GM19372 (cell line): ENCODE measurements at regions not wholly inside any gene's neighbourhood (a gene's known extent, or its start where the extent isn't known, plus 50 kb on each side); places are given as distances from the start of the nearest gene placed in this dataset.
"Not testable (repeated sequence)": the region's sequence is repeated elsewhere in the genome, so short reads cannot be mapped to it uniquely, and the experiment has no call there.

ENCODE experiments used
- ATAC-seq: cut with Tn5 transposase; IDR thresholded peaks from one replicate; pipeline ENCODE4 v1.9.1; 2021; ENCODE audit warnings: mild to moderate bottlenecking, low read depth, moderate library complexity; ENCODE audit not compliant: unreplicated experiment

DNA sequence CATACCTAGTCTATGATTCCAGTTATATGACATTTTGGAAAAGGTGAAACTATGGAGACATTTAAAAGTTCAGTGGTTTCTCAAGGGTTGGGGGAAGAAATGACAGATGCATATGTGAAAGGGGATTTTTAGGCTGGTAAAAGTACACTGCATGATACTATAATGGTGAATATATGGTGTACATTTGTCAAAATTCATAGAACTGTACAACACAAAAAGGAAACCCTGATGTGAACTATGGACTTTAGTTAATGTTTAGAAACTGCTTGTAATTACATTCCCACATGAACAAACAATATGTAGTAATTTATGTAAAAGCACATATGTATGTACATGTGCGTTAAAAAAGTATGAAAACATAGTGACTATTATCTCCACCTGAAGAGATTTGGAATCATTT, 907.3 kb upstream of the CITED2 start:
- ATAC-seq, result no peak

DNA sequence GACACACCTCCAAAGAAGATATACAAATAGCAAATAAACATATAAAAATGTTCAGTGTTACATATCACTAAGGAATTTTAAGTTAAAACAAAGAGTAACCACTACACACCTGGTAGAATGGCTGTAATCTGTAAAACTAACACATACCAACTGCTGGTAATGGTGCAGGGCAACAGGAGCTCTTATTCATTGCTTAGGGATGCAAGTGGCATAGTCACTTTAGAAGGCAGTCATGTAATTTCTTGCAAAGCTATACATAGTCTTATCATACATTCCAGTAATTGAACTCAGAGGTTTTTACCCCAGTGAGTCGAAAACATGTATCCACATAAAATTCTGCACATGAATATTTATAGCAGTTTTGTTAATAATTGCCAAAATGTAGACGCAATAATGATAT, 906.8 kb upstream of the CITED2 start:
- no peak for ATAC-seq

DNA sequence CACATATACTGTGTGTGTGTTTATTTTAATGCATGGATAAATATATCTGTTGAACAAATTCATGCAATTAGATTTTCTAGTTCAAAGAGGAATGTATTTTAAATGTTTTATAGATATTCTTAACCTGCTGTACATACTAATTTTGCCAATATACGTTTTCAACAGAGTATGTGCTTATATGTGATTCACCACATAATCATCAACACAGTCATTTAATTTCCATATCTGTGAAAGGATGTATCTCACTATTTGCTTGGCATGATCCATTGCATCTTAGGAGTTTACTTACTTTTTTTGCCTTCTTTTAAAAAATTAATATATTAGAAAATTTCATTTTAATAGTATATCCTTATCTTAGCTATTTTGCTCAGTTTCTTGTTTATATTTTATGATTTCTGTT, 902.3 kb upstream of the CITED2 start:
- no peak for ATAC-seq

DNA sequence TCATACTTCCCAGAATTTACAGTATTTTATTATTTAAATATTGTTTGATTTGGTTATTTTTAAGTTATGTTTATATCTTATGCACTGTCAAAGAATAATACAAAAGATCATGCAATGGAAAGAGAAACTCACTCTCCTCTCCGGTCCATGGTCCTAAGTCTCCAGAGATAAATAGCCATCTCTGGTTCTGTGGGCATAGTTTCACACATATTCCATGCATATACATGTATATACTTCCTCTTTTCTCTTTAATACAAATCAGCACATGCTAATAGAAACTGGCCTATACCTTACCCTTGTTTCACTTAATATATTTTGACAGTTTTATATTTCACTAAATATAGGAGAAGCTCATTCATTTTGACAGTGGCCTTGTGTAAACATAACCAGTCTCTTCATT, 901.7 kb upstream of the CITED2 start:
- no peak for ATAC-seq

DNA sequence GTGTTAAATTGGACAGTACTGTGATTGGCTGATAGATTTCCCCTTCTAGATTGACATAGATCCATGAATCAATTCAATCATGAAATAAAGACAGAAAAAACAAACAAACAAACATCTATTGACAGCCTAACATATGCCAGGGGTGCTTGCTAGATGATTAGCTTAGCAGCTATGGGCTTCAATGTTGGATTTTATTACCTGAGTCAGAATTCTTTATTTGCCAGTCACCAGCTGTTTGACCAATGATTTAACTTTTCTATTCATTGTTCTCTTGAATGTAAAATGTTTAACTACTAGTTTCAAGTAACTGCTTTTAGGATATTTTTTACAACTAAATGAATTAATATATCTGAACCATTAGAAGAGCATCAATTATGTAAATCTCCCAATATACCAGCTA, 901.3 kb upstream of the CITED2 start:
- no peak for ATAC-seq

DNA sequence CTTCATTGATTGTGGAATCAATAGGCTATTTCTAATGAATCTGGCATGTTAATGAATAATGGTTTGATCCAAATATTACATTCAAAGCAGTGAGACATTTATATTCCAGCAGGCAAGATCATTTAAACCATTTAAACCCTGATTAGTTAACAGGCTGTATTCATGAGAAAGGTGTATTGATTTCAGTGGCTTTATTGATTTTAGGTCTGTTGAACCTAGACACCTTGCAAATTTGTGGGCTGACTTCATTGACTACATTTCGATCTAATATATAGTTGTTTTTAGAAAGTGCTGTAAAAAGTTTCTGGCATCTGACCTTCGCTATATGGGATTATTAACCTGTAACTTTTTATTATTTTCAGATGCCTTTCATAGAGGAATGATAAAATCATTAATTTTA, 900.1 kb upstream of the CITED2 start:
- ATAC-seq, result no peak

DNA sequence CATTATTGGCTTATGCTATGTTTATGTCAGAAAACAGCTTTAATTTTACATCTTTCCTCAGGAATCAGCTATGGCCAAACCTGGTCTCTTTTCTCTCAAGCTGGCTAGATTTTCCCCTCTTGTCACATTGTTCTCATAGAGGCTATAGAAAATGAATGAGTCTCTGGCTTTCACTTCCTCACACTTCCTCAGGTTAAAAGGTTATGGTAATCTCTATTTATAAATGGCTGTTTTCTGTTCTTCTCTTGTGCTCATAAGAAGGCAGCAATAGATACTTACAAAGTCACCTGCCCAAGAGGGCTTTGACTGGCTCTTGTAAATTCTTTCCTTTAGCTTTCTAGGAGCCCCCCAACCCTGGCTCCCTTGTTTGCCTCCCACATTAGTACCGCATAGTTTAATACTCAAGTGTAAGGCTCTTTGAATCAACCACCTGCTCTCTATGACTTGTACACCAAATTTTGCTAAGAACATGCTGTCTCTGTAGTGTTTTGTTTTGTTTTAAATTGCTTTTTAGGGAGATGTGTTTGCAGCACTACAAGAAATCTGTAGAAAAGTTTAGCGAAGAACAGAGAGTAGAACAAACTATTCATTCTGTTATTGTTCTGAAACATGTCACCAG, 897.4 kb upstream of the CITED2 start:
- ATAC-seq, result peak; percentile 94

DNA sequence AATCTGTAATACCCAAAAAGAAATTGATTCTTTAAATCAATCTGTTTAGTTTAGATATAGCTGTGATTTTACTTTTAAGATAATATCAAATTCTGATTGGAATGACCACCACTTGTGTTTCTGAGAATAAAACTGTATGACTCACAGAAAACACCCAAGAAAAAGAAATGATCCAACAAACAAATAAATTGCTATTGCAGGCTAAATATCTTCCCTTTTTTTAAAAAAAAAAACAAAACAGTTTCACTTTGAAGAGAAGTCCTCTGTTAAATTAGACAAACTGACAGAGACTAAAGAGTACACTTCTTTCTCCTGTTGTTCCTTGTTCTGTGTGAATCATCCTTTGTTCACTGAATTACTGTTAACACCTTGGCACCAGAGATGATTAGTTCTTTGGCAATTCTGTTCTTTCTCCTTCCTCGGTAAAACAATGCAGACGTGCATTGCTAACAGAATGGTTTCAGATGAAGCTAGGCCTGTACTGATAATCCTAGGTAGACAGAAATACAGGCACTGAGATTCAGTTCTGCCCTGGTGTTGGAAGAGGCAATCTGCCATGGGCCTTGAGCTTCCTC, 895.2 kb upstream of the CITED2 start:
- no peak for ATAC-seq

DNA sequence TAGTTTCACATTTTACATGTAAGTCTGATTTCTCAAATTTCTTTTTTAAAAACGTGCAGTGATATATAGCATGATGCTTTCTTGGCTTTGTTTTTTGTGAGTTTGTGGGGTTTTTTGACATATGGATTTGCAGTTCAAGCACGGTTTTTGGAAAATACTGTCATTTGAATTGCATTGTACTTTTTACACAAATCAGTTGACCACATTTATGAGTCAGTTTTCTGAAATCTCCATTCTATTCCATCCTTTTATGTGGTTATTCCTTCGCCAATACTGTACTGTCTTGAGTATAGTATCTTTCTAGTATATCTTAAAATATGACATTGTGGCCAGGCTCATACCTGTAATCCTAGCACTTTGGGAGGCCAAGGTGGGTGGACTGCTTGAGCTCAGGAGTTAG, 890.0 kb upstream of the CITED2 start:
- ATAC-seq, result no peak

DNA sequence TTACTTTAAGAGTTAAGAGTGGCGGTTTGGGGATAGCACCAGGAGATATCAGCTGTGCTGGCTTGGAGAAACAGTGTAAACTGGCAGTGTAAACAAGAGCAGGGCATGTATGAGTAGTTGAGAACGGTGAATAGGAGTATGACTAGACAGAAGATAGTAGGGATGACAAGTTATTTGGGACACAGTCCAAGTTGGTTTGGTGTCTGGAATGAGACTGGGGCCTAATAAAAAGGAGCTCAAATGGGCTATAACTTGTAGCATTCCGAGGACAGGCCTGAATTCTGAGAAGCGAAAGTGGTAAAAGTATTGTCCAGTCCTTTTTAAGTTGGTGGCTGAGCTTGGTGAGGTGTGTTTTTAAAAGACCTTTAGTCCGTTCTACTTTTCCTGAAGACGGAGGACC, 883.9 kb upstream of the CITED2 start:
- ATAC-seq, result not testable (repeated sequence)

DNA sequence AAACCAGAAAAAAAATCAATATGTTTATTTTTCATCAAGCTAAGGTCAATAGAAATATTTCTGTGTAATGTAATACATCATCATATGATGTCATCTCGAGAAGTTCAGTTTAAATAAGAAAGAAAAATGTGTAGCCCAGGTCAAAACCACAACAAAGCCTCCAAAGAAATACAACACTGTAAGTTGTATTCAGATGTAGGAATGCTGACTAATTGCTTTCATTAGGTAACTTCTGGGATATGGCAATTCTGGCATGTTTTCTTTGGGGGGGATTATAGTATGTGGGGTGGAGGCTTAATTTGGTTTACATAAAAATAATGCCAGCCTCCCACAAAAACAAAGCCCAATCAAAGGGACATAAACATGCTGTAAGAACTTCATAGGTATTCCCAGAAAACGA, 881.8 kb upstream of the CITED2 start:
- ATAC-seq, result no peak

DNA sequence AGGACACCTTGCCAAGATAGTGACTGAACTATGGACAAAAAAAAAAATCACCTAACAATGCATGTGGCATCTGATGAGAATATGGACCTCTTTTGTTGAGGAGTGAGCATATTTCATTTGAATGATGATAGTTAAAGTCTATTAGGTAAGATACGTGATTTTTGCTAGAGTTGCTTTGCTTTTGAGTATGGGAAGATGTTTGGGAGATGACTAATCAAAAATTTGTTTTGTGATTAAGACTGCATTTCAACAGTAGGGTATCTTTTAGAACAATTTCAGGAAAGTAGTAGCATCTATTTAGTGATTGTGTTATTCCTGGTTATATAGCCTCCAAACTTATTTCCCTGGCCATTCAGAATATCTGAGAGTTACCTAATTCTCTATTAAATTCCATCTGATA, 878.6 kb upstream of the CITED2 start:
- no peak for ATAC-seq

DNA sequence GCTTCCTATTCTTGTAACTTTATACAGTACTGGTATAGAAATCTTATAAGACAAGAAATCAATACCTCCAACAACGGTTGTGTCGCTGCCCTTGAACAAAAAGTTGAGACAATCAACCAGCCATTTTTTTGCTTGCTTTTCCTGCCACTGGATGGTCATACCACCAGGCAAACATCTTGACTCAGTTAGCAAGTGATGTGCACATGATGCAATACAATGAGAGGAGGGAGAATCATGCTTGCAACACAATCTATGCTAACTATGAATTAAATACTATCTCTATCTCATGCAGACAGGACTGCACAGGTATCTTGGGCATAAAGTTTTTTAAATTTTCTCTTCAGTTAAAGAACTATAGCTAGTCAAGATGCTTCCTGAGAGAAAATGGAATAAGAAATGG, 877.7 kb upstream of the CITED2 start:
- no peak for ATAC-seq

DNA sequence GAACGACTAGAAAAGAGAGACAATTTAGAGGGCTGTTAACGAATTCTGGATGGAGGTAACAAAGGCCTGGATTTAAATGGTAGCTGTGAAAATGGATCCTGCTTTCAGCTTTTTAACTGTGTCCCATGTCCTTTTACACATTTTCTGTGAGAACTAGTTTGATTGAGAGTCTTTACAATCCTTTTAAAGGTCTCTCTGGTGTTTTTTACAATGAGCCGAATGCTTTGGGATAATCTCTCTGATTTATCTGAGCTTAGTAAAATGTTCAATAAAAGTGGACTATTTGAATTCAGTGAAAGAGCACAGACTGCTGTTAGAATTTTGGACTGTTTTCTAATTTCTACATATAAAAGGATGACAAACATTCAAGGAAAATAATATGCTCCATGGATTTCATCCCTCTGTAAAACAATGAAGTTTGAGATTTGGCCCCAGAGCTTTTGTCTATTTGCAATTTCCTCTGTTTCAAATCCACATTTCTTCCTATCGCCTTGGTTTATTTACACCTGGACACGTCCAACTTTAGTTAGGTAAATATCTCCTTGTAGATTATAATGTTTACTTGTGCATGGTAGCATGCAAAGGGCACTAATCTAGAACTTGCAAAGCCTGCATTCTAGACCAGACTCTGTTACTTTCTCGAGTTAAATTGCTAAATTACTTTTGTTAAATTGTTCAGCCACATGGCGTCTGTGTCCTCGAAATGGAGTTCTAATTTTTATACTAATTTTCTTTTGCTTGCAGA, 871.0 kb upstream of the CITED2 start:
- ATAC-seq, result no peak

DNA sequence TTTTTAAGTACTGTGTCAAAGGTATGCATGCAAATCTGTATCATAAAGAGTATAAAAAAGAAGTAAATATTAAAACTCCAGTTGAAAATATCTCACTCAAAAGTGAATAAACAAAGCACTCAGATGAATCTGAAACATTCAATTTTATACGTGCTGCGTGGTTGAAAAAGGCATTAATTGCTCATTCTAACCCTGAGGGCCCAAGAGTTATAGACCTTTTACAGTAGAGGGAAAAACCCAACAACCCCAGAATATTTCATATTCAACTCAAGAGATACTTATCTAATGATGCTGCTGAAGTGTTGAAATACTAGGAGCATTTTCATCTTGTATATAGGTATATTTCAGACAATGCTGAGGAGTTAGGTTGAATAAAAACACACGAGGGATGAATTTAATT, 862.8 kb upstream of the CITED2 start:
- ATAC-seq, result no peak

DNA sequence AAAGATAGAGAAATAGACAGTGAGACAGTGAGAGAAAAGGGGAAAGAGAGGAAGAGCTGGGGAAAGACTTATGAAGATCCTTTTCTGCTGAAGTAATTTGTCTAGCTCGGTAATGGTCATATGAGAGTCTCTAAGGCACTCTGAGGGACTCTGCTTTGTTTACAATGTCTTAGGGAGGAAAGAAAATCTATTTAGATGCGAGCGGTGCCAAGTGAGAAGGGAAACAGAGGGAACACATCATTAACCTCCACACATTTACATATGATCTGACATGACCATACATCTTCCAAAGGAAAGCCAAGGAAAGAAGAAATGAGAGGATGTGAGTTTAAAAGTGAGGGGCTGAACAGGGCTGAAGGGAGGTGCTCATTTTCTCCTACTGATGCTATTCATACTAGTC, 862.3 kb upstream of the CITED2 start:
- no peak for ATAC-seq

DNA sequence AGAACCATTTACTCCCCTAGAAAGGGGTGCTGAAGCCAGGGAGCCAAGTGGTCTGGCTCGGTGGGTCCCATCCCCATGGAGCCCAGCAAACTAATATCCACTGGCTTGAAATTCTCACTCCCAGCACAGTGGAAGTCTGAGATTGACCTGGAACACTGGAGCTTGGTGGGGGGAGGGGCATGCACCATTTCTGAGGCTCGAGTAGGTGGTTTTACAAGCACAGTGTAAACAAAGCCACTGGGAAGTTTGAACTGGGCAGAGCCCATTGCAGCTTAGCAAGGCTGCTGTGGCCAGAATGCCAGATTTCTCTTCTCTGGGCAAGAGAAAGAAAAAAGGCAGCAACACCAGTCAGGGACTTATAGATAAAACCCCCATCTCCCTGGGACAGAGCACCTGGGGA, 855.8 kb upstream of the CITED2 start:
- ATAC-seq, result no peak

DNA sequence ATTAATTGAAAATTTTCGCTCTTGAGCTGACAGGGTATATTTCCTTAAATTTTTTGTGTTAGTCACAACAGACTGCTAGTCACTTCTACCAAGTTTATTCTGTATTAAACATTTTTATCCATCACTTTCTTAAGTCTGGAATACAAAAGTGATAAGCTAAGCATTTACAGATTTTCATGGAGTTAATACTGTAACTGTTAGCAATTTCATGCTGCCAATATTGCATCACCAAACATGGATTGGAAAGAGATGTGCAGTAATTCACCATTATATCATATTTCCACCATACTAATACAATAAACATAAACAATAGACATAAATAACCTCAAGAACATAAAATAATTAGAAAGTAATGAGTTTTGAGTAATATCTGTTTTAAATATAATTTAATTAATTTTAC, 854.0 kb upstream of the CITED2 start:
- ATAC-seq, result no peak

DNA sequence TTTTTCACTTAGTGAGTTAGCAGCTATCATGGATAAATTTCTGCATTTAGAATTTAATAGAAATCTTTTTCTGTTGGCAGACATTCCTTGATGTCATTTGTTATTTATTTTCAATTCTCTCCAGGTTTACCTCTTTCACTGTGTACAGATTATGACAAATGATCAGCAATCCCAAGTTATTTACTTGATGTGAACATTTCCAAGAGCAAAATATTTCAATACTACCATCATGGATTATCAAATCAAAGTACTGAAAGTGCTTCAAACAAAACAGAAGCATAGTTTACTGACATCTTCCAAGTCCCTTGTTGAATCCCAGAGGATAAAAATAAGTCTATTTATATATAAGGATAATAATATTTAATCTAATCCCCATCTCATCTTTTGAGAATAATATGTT, 852.2 kb upstream of the CITED2 start:
- ATAC-seq, result no peak

DNA sequence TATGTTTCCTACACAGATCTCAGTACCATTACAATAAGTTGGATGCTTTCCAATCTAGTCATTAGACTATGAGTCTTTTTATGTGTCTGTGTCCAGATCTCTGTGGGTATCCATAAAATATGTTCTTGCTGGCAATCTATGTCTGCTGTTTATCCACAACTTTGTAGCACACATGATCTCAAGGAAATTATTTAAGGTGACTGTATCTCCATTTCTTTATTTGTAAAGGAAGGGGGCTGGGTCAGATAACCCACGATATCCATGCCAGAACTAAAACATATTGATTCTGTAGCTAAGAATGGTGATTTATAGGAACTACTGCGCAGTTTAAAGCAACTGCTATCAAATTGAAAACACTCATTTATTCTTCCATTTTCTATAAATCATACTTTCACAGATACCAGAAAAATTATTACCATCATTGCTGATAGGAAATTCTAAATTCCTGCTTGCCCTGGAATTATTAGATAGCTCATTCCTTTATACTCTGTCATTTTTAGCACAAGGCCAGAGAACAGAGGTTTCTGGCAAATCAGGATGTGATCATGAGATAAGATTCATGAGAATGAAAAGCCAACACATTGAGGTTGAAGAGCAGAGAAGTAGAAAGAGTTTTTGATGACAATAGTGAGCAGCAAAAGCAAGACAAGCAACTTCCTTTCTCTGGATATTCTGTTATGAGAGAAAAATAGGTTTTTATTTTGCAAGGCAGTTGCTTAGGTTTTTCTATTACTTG, 851.4 kb upstream of the CITED2 start:
- no peak for ATAC-seq

DNA sequence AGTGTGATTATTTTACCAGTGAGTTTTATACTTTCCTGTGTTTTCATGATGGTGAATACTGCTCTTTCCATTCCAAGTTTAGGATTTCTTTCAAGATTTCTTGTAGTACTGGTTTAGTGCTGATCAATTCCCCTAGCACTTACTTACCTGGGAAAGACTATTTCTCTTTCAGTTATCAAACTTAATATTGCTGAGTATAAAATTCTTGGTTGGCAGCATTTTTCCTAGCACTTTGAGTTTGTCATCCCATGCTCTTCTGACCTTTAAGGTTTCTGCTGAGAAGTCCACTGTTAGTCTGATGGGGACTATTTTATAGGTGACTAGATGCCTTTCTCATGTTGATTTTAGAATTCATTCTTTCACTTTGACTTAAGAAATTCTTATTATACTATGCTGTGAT, 842.8 kb upstream of the CITED2 start:
- ATAC-seq, result no peak

DNA sequence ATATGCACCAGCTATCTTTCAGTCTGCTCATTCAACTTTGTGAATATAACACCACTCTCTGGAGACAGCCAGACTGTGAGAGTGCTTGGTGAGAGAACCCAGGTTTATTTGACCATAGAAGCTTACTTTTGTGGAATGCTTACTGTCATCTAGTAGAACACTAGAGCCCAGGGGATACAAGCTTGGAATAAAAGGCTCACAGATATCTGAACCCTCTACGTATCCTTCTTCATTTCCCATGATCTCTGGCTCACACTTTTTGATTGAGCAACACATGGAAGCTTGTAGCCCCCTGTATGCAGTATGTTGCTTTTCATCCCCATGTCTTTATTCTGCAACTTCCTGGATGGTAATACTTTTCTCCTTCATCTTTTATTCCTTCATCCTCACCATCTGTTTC, 835.3 kb upstream of the CITED2 start:
- no peak for ATAC-seq
